ENCODE measurements at regions not wholly inside any gene's neighbourhood (a gene's known extent, or its start where the extent isn't known, plus 50 kb on each side); places are given as distances from the start of the nearest gene placed in this dataset.

DNA sequence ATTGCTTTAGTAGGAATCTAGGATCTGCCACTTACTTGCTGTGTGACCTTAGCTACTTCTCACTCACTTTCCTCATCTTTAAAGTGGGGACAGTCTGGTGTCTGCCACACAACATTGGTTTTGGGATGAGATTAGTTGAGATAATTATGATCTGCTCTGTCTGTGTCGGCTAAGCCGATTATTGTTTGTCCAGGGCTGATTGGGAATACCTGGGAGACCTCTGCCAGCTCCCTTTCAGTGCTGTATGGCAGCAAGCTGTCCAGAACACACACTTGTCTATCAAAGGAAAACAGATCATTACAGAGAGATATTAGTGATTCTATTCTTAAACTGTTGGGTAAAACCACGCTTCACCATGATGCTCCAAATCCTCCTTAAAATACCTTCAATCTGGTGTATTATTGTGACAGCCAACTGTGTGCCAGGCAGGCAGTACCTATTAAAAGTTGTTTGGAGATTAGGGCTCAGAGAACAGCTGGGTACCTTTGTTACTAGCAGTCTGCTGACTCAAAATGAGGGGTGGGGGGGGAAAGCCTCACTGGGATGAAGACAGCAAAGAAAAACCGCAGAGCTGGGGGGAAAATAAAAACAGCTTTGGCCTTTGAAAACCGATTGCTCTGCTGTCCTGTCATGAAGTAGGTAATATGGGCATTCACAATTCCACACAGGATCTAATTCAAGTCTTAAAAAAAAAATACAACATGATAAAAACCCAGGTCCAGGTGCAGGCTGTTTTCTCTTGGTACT, 458.4 kb upstream of the C9orf72 start:
- TF ChIP-seq KDM1A (IDR thresholded peaks at IDR 0.05; ENCODE audit: borderline replicate concordance, low read length) (no peak), POLR2AphosphoS5 (IDR thresholded peaks at IDR 0.05; ENCODE audit: low read depth, low read length) (no peak), SP4 (IDR thresholded peaks at IDR 0.05; ENCODE audit: low read length) (no peak), RAD21 (IDR thresholded peaks at IDR 0.05 in 1 of 2, conservative IDR thresholded peaks at IDR 0.05 in 1 of 2; ENCODE audit: low read depth in 2 of 2, low read length in 2 of 2) (no peak), YY1 (IDR thresholded peaks at IDR 0.05; ENCODE audit: low read depth, low read length) (no peak), ASH2L (IDR thresholded peaks at IDR 0.05; ENCODE audit: low read length) (no peak)
- TF ChIP-seq, protein P1, sequence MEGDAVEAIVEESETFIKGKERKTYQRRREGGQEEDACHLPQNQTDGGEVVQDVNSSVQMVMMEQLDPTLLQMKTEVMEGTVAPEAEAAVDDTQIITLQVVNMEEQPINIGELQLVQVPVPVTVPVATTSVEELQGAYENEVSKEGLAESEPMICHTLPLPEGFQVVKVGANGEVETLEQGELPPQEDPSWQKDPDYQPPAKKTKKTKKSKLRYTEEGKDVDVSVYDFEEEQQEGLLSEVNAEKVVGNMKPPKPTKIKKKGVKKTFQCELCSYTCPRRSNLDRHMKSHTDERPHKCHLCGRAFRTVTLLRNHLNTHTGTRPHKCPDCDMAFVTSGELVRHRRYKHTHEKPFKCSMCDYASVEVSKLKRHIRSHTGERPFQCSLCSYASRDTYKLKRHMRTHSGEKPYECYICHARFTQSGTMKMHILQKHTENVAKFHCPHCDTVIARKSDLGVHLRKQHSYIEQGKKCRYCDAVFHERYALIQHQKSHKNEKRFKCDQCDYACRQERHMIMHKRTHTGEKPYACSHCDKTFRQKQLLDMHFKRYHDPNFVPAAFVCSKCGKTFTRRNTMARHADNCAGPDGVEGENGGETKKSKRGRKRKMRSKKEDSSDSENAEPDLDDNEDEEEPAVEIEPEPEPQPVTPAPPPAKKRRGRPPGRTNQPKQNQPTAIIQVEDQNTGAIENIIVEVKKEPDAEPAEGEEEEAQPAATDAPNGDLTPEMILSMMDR (IDR thresholded peaks at IDR 0.05; ENCODE audit: control extremely low read depth in 1 of 3, insufficient read depth in 1 of 3, low read depth in 1 of 3, low read length in 3 of 3), result no peak
